Uterus (tissue), 3 donors: ENCODE measurements at regions not wholly inside any gene's neighbourhood (a gene's known extent, or its start where the extent isn't known, plus 50 kb on each side); places are given as distances from the start of the nearest gene placed in this dataset.

Experiments
- DNase-seq, 2 donors: peaks; one replicate each; pipeline ENCODE4 v3.0.0-alpha.2; 2019 to 2020
- H3K27ac ChIP-seq, 2 donors: fragments of 200-600 bp; sonication (generic); 1 replicate in 1 of 2; 2 replicates in 1 of 2; pipeline ENCODE4 v1.5.1; 2016 to 2018
- H3K27me3 ChIP-seq, 2 donors: fragments of 200-600 bp; sonication (generic); one replicate each; pipeline ENCODE4 v1.5.1; 2018 to 2019; ENCODE audit warnings: control low read depth in 1 of 2
- H3K36me3 ChIP-seq, 2 donors: fragments of 200-600 bp; sonication (generic); one replicate each; pipeline ENCODE4 v1.5.1; 2019; ENCODE audit warnings: control low read depth in 1 of 2
- H3K4me1 ChIP-seq, 2 donors: fragments of 200-600 bp; sonication (generic); one replicate each; pipeline ENCODE4 v1.5.1; 2018 to 2019; ENCODE audit warnings: control low read depth in 1 of 2
- H3K4me3 ChIP-seq, 2 donors: fragments of 200-600 bp; sonication (generic); 1 replicate in 1 of 2; 2 replicates in 1 of 2; pipeline ENCODE4 v1.5.1; 2018 to 2019; ENCODE audit warnings: mild to moderate bottlenecking in 1 of 2
- H3K9me3 ChIP-seq, 2 donors: fragments of 200-600 bp; sonication (generic); one replicate each; pipeline ENCODE4 v1.5.1; 2019; ENCODE audit warnings: control low read depth in 1 of 2
- POLR2A ChIP-seq, 2 donors: fragments of 450-650 bp; IDR thresholded peaks; one replicate each; pipeline ENCODE4 v1.6.1; 2016; ENCODE audit warnings: antibody characterized with exemption in 2 of 2, mild to moderate bottlenecking in 1 of 2, moderate library complexity in 1 of 2
- intact Hi-C: fragments of 100-400 bp; cut with DNase I; formaldehyde crosslinking; loops from one replicate; pipeline ENCODE4 v1.15.1; 2023; ENCODE audit warnings: low total_unique reads
- TF ChIP-seq, protein P1 (sequence below), 4 experiments: fragments of 200-600 bp in 2 of 4; fragments of 450-650 bp in 2 of 4; sonication (generic) in 2 of 4; IDR thresholded peaks; one replicate each; pipeline ENCODE4 v1.5.1; 2016 to 2019; ENCODE audit warnings: antibody characterized with exemption in 4 of 4, mild to moderate bottlenecking in 2 of 4, moderate library complexity in 1 of 4
- donor health status: DM: yes; HTN: yes; CAD: no.

GRCh38 chr3:164040991-164041390 is 1037.3 kb downstream of the SI start:
- no peaks in the 10 kb centered on the region for H3K36me3 ChIP-seq
- H3K9me3 ChIP-seq = no peaks in the 10 kb centered on the region
- H3K27me3 ChIP-seq = no peaks in the 10 kb centered on the region
- no peaks in the 10 kb centered on the region for H3K4me1 ChIP-seq
- no peak for TF ChIP-seq POLR2A (IDR thresholded peaks at IDR 0.05)
- TF ChIP-seq, protein P1, sequence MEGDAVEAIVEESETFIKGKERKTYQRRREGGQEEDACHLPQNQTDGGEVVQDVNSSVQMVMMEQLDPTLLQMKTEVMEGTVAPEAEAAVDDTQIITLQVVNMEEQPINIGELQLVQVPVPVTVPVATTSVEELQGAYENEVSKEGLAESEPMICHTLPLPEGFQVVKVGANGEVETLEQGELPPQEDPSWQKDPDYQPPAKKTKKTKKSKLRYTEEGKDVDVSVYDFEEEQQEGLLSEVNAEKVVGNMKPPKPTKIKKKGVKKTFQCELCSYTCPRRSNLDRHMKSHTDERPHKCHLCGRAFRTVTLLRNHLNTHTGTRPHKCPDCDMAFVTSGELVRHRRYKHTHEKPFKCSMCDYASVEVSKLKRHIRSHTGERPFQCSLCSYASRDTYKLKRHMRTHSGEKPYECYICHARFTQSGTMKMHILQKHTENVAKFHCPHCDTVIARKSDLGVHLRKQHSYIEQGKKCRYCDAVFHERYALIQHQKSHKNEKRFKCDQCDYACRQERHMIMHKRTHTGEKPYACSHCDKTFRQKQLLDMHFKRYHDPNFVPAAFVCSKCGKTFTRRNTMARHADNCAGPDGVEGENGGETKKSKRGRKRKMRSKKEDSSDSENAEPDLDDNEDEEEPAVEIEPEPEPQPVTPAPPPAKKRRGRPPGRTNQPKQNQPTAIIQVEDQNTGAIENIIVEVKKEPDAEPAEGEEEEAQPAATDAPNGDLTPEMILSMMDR (IDR thresholded peaks at IDR 0.05) = no peak
- H3K4me3 ChIP-seq = no peak overlapping the region
- no peak for DNase-seq
- H3K27ac ChIP-seq = no peak overlapping the region
- intact Hi-C loops = no loop called here

DNA sequence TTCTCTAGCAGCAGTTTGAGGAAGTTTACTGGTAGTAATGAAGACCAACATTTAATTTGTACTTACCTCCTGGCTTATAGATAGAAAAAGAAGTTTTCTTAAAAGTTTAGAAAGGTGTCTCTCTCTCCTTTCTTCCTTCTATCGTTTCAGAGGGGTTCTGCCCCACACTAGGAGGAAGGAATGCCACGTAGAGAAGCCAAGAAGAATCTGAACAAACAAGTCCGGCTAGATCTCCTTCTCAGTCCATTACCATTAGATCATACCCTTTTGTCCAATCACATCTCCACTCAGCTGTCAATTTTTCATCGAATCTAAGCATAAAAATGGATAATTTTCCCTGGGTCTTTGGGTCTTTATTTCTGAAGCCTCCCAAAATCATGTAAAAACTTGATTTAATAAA is 1048.1 kb downstream of the SI start:
- Histone ChIP-seq H3K27ac (no peak overlapping the region), H3K4me1 (no peaks in the 10 kb centered on the region), H3K27me3 (no peaks in the 10 kb centered on the region), H3K9me3 (no peaks in the 10 kb centered on the region), H3K4me3 (no peak overlapping the region), H3K36me3 (no peaks in the 10 kb centered on the region)
- intact Hi-C loops = no loop called here
- TF ChIP-seq, protein P1 (IDR thresholded peaks at IDR 0.05) = no peak
- TF ChIP-seq POLR2A (IDR thresholded peaks at IDR 0.05) = no peak
- no peak for DNase-seq

DNA sequence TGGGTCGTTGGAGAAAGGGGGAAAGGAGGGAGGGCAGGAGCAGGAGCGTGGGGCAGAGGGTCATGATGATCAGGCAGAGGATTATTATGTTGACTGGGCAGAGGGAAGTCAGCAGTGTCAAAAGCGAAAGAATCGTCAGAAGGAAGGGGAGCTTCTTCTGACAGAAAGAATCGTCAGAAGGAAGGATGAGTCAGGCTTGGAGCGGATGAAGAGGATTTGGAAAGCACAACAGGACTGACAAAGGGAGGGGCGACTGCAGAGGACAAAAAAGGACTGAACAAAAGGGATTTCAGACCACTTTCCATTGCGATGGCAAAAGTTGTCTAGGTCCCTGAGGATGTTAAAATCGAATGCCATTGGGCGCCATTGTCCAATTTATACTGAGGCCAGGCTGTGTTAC is 1053.5 kb downstream of the SI start:
- no peak for DNase-seq
- TF ChIP-seq, protein P1 (IDR thresholded peaks at IDR 0.05) = no peak
- no peak for TF ChIP-seq POLR2A (IDR thresholded peaks at IDR 0.05)
- no peaks in the 10 kb centered on the region for H3K9me3 ChIP-seq

DNA sequence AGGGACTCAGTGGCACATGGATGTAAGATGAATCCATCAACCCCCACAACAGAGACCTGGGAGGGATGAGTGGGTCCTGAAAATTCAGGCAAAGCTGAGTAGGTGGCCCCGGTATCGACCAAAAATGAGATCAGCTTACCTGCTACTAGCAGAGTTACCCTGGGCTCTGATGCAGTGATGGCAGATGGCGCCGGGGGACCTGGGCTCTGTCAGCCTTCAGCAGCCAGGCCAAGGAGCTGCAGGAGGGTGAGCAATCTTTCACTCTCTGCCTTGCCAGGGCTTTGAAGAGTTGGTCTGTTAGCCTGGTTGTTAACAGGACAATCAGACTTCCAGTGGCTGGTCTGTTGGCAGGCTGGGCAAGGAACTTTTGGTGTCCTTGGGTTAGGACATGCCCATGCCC is 1054.8 kb downstream of the SI start:
- intact Hi-C loops = no loop called here
- TF ChIP-seq, protein P1 (IDR thresholded peaks at IDR 0.05) = no peak
- TF ChIP-seq POLR2A (IDR thresholded peaks at IDR 0.05) = no peak
- Histone ChIP-seq H3K36me3 (no peaks in the 10 kb centered on the region), H3K27me3 (no peaks in the 10 kb centered on the region), H3K27ac (no peak overlapping the region), H3K9me3 (no peaks in the 10 kb centered on the region), H3K4me3 (no peak overlapping the region), H3K4me1 (no peaks in the 10 kb centered on the region)
- no peak for DNase-seq

More for the DNA sequence above, 1053.5 kb downstream of the SI start:
- Histone ChIP-seq H3K4me1 (no peaks in the 10 kb centered on the region), H3K36me3 (no peaks in the 10 kb centered on the region), H3K27me3 (no peaks in the 10 kb centered on the region), H3K27ac (no peak overlapping the region), H3K4me3 (no peak overlapping the region)
- intact Hi-C loops = no loop called here

GRCh38 chr3:164018500-164018899 is 1059.8 kb downstream of the SI start:
- intact Hi-C loops = no loop called here
- no peak for DNase-seq
- no peak overlapping the region for H3K27ac ChIP-seq
- no peaks in the 10 kb centered on the region for H3K27me3 ChIP-seq
- H3K4me3 ChIP-seq = no peak overlapping the region
- no peaks in the 10 kb centered on the region for H3K36me3 ChIP-seq
- H3K9me3 ChIP-seq = no peaks in the 10 kb centered on the region
- H3K4me1 ChIP-seq = no peaks in the 10 kb centered on the region
- TF ChIP-seq POLR2A (IDR thresholded peaks at IDR 0.05) = no peak
- TF ChIP-seq, protein P1 (IDR thresholded peaks at IDR 0.05) = no peak
